HG03575 (cell line): ENCODE measurements at regions not wholly inside any gene's neighbourhood (a gene's known extent, or its start where the extent isn't known, plus 50 kb on each side); places are given as distances from the start of the nearest gene placed in this dataset.

Experiments
- ATAC-seq: cut with Tn5 transposase; IDR thresholded peaks from one replicate; pipeline ENCODE4 v1.9.1; 2021; ENCODE audit not compliant: unreplicated experiment, insufficient number of reproducible peaks, low FRiP score; ENCODE audit errors: extremely low read depth

DNA sequence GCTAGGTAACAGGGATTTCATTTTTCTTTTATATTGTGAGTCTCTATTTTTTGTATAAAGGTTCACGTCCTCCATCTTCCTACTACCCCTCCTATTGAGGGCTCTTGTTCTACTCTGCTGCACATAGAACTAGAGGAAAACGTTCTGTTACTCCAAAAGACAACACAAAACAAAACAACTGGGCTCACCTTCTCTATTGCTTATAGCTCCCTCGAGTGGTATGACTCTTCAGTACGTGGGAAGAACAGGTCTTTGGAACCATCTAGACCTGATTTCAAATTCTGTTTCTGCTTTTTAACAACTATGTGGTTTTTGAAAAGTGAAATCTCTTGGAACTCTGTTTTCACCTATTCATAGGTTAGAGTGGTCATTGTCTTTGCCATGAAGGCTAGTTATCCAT lies 515.3 kb downstream of the SOX2 start:
- no peak for ATAC-seq

DNA sequence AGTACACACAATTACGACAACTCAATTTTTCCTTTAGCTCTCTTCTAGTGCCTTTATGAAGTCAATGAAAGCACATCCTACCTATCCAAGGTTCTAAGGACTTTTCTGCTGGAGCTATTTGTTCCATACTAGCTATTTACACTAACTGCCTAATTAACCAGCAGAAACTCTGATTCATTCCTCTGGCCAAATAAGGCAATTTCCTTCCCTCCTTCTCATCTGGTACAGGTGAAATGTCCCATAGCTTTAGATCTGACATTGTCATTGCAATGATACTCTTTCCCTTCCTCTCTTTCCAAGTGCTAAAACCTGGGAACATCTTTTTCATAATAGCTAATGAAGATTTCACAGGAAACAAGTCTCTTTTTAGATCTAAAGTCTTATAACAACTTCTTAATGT lies 521.7 kb downstream of the SOX2 start:
- no peak for ATAC-seq

DNA sequence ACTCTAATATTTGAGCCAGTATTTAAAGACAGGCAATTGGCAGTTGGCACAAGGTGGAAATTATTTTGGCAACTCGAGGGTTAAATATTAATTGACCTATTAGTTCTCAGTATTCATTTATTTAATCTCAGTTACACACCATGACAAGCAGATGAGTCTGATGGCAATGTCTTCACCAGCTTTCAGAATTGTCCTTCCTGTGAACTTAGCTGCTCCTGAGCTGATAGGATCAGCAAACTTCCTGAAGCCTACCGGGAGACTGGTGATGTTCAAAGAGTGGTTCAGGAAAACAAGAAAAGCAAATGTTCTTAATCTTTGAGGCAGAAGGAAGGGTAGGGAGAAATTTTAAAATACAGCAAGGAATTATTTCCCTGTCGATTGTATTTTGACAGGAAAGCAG lies 522.2 kb downstream of the SOX2 start:
- ATAC-seq = no peak

DNA sequence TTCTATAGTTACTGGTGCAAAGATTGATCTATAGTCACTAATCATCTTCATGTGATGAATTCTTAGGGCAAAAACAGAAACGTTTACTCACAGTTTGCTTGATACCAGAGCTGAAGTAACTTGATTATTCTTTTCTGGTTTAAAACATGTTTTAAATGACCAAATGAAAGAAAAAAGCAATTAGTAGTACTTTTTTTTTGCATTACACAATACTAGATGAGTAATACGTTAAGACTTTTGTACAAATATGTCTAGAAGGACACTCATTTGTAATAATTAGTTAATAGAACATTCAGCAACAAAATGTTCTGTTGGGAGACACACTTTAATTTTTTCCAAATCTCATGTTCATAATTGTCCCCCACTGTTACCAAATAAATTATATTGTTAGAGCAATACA lies 523.2 kb downstream of the SOX2 start:
- ATAC-seq = no peak

DNA sequence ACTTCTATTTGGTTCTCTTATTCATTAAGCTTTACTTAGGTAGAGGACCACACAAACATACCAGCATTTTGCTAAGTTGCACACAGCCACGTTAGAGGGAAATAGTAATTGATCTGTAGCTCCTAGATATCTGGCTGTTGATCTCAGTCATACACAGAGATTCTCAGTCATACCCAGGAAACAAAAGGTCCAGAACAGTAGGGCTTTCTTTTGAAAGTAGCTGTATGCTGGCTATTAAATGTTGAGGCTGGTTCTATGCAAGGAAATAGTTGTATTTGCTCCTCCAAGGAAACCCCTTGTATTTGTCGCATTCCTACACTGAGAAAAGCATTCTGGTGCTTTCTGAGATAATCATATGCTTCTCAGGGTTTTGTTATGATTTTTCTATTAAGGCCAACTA lies 523.8 kb downstream of the SOX2 start:
- ATAC-seq = no peak

DNA sequence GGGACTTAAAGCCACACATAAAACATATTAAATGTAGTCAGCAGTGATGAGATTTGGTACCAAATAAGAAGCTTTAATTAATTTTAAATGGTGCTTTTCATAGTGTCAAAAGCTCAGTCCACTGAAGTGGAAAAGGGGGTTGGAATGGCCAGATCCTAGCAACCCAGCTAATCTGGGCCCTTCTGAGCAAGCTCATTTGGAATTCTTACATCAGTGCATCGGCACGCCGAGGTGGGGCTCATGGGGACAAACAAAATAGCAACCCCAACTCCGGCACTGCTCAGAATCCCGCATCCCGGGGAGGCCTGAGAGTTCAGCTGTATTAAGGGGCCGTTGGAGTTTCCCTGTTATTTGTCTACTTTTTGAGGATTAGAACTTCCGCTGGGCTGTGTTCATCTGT lies 526.4 kb downstream of the SOX2 start:
- ATAC-seq = no peak

DNA sequence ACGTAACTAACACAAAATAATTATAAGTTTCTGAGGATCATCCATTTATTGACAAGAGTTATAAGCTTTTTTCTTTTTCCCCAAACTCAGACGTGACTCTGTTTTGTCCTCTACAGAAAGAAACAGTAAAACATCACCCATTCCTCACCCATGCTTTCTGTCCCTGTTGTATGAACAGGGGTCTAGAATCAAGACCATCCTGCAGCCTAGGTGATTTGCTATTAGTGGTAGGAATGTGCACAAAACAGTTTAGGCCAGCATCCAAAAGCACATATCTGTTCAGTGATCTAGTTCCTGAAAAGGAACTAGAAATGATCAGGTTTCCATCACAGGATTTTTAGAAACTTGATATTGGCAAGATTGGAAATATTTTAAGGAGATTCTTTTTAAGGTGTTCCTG lies 527.6 kb downstream of the SOX2 start:
- no peak for ATAC-seq

DNA sequence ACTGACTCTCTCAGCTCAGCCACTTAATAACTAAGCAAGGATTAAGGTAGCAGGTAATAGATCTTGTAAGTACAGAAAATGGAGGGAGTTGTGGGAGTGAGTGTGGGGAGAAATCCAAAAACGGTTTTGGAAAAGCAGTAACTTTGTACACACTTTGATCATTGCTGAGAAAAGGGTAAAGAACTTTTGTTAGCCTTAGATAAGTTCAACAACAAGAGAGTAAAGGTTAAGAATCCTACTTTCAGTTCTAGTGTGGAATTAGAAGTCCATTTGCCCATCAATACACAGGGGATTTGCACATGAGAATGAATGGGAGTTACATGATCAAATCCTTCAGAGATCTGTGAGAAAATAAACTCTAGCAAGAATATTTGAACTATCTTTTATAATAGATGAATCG lies 528.7 kb downstream of the SOX2 start:
- no peak for ATAC-seq

DNA sequence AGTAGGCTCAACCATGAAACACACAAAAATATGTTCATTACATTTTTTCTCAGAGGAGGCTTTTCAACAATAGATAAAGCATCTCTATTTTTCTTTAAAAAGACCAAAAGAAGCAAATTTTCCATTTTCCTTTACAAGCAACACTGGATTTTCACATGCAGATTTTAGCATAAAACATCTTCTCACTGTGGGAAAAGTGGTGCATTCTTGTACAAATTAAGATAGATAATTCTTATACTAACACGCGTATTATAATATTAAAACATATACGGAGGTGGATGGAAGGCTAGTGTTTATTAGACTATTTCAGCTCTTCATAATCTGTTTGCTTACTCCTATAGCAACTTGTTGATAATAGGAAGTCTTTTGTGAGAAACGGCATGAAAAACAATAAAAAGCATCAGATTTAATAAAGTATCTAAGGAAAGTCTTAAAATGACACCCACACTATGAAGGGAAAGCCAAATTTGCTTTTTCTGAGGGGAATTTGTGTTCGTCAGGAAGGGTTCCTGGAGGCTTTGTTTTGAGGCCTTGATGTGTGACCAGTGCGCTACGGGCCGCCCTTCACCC lies 529.6 kb downstream of the SOX2 start:
- ATAC-seq = no peak

DNA sequence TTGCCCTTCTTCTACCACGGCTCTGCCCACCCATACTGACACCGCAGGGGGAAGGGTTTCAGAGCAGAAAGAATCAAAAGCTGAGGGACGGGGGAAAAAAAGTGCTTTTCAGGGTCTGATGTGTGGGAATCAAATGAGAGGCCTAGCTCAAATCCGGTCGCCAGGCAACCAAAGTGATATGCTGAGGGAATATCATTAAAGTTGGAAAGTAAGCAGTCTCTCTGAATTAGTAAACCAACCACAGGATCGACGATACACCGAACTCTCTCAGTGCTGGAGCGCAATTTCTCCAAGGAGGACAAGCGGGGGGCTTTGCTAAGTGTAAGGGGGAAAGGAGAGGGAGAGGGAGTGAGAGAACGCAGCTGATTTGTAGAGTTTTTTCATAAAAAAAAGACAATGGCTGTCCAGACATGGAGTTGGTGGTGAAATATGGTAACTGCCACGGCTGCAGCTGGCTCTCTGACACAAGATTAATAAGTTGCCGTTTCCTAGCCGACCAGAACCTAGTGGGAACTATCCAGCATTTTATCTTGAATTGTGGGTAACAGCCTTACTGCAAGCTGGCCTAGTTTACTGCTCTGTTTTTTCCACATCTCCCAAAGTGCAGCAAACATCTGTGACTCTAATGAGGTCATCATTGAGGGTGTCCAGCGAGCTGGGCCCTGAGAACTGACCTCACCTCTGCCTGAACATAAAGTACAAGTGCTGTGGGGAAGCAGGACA lies 530.2 kb downstream of the SOX2 start:
- no peak for ATAC-seq

DNA sequence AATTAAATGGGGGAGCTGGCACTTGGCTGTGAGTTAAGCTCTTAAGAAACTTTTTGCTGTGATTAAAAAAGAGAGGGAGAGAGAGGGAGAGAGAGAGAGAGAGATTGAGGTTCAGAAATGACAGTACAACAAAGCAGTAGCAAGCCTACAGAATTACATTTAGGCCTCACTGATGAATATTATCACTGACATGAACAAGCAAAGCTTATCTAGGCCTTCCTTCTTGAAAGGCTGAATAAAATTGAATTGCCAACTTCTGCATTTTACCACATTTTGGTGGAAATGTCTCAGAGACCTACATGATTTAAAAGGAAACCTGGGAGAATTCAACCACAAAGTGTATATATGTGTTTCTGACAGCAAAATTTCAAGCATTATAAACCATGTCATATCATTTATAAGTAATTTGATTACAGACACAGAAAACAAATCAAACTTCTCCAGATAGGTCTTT lies 530.8 kb downstream of the SOX2 start:
- ATAC-seq = no peak

DNA sequence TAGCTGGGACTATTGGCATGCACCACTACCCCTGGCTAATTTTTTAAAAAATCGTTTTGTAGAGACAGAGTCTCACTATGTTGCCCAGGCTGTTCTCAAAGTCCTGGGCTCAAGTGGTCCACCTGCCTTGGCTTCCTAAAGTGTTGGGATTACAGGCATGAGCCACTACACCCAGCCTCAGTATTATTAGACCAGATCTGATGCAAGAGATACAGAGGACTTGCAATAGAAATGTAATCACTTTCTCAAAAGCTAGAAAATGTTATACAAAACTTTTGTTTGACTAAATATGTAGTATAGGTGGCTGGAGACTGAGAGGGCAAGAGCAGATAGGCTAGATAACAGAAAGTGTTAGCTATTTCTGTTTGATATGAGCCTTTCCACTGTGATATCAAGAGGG lies 531.9 kb downstream of the SOX2 start:
- no peak for ATAC-seq

DNA sequence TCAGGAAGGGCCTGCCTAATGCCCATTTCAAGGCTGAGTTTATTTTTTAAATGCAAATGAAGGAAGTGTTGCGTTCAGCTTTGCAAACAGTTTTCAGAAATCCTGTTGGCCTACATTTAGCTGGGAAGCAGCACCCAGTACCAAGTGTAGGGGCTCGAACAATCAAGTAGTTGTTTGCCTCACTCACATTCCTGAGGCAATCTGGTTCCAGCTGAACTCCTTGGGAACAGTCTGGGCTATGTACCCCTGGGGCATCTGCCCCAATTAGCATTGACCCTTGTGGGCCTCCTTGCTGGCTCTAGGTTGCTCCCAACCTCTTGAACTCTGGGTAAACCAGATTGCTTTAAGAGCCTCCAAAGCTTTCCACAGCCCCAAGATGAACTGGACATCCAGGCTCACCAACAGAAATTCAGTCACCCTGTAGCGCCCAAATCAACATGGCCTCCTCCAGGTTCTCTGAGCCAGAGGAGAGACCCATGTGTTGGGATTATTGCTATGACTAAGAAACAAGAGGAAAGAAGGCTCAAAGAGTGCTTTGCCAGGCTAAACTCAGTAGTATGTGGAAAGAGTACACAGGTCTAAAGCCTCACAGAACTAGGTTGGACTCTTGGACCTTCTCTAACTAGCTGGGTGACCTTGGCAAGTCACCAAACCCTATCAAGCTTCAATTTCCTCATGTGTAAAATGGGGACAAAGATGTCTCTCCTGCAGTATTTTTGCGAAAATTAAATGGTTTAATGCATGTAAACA lies 532.7 kb downstream of the SOX2 start:
- ATAC-seq = no peak

DNA sequence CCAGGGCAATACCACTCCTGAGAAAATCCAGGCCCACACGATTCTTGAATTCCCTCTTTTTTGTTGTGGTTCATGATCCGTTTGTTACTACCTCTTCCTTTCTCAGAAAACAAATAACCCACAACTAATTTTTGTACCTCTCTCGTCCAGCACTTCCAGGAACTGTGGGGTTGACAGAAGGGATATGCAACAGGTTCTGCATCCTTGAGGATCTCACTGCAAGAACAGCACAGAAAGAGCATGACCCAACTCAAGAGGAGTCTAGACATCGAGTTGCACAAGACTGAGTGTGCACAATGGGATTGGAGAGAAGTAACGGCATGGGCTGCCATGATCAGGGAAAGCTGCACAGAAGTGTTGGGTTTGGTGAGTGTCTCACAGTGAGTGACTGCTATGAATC lies 533.3 kb downstream of the SOX2 start:
- ATAC-seq = no peak

DNA sequence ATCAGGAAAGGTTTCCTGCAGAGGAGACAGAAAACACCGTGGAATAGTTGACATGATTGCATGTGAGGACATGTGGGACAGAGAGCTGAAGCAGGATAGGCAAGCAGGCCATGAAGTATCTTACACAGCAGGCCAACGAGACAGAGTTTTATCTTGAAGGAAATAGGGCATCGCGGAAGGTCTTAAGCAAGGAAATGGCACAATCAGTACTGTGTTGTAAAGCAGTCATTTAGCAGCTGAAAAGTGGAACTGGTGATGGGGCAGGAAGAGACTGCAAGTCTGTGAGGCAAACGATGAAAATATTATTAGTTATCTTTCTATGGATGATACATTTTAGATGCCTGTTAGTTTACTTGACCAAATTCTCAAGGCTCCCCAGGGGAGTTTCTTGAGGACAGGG lies 535.1 kb downstream of the SOX2 start:
- ATAC-seq = no peak

DNA sequence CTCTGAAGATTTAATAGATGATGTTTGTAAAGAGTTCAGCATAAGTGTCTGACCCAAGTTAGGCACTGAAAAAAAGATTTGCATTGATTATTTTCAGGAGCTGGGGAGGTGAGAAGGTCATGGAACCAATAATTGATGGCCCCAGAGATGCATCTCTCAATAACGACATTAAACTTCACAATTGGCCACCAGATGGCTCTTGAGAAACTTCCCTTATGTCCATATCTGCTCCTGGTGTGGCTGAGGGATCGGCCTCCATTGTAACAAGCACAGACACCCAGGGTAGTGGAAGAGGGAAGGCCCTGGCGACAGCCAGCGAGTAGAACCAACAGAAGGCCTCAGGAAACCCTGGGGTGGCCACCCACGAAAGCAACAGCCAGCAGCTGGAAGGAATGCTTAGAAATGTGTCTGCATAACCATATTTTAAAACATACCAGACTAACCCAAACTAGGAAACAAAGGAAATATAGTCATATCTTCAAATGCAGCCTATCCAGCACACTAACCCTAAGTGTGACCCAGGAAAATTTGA lies 536.7 kb downstream of the SOX2 start:
- ATAC-seq = no peak

DNA sequence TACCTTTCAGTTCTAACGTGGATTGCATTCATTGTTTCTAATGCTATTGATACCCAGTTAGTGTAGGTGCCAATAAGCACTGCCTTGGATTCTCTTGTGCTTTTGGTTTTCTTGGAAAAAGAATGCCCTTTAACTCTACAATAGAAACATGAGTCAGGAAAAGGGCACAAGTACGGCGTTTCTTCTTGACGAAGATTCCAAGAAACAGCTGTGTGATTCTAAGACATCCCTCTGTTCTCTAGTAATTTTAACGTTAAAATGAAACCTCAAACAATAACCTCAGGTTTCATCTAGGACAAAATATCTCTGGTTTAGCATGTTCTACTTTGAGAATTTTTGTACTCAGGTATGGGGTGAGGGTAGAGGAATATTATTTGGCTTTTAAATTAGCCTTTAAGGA lies 540.5 kb upstream of the ATP11B start:
- no peak for ATAC-seq

DNA sequence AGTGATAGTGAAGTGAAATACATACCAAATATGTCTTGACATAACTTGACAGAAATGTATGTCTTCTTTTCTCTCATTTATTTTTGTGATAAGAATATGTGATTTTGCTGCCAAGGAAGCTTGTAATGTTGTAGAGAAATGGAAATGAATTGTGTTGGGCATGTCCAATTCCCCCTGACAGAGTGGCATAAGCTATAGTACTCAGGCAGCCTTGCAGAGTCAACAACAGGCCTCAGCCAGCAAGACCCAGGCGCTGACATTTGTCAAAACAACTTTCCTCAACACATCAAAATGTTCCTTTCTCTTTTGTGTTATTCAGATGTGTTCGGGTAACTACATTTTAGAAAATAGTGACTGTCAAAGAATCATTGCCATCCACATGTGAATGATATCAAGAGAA lies 538.1 kb upstream of the ATP11B start:
- no peak for ATAC-seq

DNA sequence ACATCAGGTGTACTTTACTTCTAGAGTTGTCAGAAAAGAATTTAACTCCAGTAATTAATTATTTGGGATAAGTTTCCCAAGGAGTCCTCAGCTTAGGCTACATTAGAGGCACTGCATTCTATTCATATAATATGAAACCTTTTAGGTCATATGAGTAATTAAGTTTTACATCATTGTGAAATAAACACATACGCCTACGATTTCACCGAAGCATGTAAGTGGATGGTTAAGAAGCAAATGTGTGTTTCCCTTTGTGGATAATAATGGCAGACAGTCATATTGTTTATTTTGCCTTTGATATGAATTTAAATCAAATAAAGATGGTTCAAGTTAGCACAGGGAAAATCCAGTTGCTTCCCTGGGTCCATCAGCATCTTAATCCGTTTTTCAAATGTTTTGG lies 535.9 kb upstream of the ATP11B start:
- no peak for ATAC-seq

DNA sequence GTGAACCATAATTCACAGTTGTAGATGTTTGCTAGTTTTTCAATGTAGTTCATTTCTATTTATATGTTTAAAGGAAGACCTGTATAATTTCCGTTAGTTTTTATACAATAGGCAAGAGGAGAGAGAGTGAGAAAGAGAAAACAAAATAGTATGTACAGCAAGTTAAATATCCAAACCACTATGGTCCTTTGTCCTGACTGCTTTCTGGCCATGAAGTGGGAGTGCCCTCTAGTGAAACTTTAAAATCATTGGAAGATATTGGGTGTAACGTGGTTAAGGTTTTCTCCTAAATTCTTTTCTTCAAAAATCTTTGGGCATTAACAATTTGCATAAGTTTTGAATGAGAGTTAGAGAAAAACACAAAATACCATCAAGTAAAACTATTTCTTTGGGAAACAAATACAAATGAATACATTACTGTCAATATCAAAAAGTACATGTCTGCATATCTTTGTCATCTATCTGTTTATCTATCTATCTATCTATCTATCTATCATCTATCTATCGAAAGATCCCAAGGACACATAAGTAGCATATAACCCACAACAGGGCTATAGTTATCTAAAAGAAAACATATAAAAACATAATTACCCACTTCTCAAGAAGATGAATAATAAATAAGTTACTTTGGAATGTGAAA lies 534.6 kb upstream of the ATP11B start:
- ATAC-seq = no peak
